Fibroblast of lung (primary cell): ENCODE measurements at regions not wholly inside any gene's neighbourhood (a gene's known extent, or its start where the extent isn't known, plus 50 kb on each side); places are given as distances from the start of the nearest gene placed in this dataset.

Source experiments
- DNase-seq, 2 donors: peaks; one replicate each; pipeline versions ENCODE4 v3.0.0 to v3.0.0-alpha.2; 2010; ENCODE audit warnings: low read depth in 2 of 2
- H2AFZ ChIP-seq: 2 replicates; pipeline ENCODE4 v1.5.1; 2012; ENCODE audit warnings: low read length, control low read depth, inconsistent platforms
- H3K27ac ChIP-seq: 2 replicates; pipeline ENCODE4 v1.5.1; 2011; ENCODE audit warnings: low read length, control low read depth; ENCODE audit not compliant: insufficient read depth
- H3K27me3 ChIP-seq: 2 replicates; pipeline ENCODE4 v1.5.1; 2011; ENCODE audit warnings: mild to moderate bottlenecking, low read length; ENCODE audit not compliant: control insufficient read depth, insufficient read depth
- H3K36me3 ChIP-seq: 2 replicates; pipeline ENCODE4 v1.5.1; 2011; ENCODE audit warnings: low read length; ENCODE audit not compliant: control insufficient read depth, insufficient read depth
- H3K4me1 ChIP-seq: 2 replicates; pipeline ENCODE4 v1.5.1; 2011; ENCODE audit warnings: low read length; ENCODE audit not compliant: control insufficient read depth, insufficient read depth; ENCODE audit errors: extremely low read depth
- H3K4me2 ChIP-seq: 2 replicates; pipeline ENCODE4 v1.5.1; 2011; ENCODE audit warnings: low read length, control low read depth; ENCODE audit not compliant: insufficient read depth; ENCODE audit errors: extremely low read depth
- H3K4me3 ChIP-seq, 4 experiments: fragments of 200-600 bp in 1 of 4; sonication (generic) in 1 of 4; replicated peaks in 1 of 4; 2 replicates each; pipeline ENCODE4 v1.5.1; 2011 to 2016; ENCODE audit warnings: low read length in 4 of 4, low read depth in 3 of 4, mild to moderate bottlenecking in 3 of 4, control low read depth in 2 of 4, inconsistent platforms in 1 of 4, mixed read lengths in 1 of 4; ENCODE audit not compliant: insufficient read depth in 1 of 4; ENCODE audit errors: control extremely low read depth in 1 of 4
- H3K79me2 ChIP-seq: 2 replicates; pipeline ENCODE4 v1.5.1; 2012; ENCODE audit warnings: mild to moderate bottlenecking, low read length, inconsistent platforms; ENCODE audit not compliant: control insufficient read depth, insufficient read depth
- H3K9ac ChIP-seq: 2 replicates; pipeline ENCODE4 v1.5.1; 2011; ENCODE audit warnings: mild to moderate bottlenecking, low read length, control low read depth; ENCODE audit not compliant: insufficient read depth
- H3K9me3 ChIP-seq: 2 replicates; pipeline ENCODE4 v1.5.1; 2012; ENCODE audit warnings: low read depth, low read length; ENCODE audit not compliant: control insufficient read depth, insufficient read depth
- H4K20me1 ChIP-seq: 2 replicates; pipeline ENCODE4 v1.5.1; 2011; ENCODE audit warnings: low read length; ENCODE audit not compliant: control insufficient read depth, insufficient read depth; ENCODE audit errors: extremely low read depth
- CTCF ChIP-seq, 2 donors: IDR thresholded peaks in 1 of 2; conservative IDR thresholded peaks in 1 of 2; 1 replicate in 1 of 2; 2 replicates in 1 of 2; pipeline ENCODE4 v1.5.1; 2011 to 2012; ENCODE audit warnings: low read length in 2 of 2, control low read depth in 1 of 2, inconsistent platforms in 1 of 2, low read depth in 1 of 2, mild to moderate bottlenecking in 1 of 2
- EZH2 ChIP-seq: IDR thresholded peaks from 2 replicates; pipeline ENCODE4 v1.5.1; 2012; ENCODE audit warnings: low read length, control low read depth, mild to moderate bottlenecking; ENCODE audit errors: missing control alignments

GRCh38 chr5:103800741-103801495, 238.3 kb upstream of the NUDT12 start:
- H3K36me3 ChIP-seq = no peaks in the 10 kb centered on the region
- no peak overlapping the region for H3K27ac ChIP-seq
- no peak overlapping the region for H3K4me3 ChIP-seq
- H3K79me2 ChIP-seq = no peaks in the 10 kb centered on the region
- H3K9ac ChIP-seq = no peak overlapping the region
- no peaks in the 10 kb centered on the region for H3K4me1 ChIP-seq
- no peaks in the 10 kb centered on the region for H3K9me3 ChIP-seq
- H4K20me1 ChIP-seq = no peaks in the 10 kb centered on the region
- H3K4me2 ChIP-seq = no peak overlapping the region
- TF ChIP-seq CTCF (conservative IDR thresholded peaks at IDR 0.05 in 1 of 2, IDR thresholded peaks at IDR 0.05 in 1 of 2; ENCODE audit: low read depth in 1 of 2, low read length in 2 of 2) (no peak), EZH2 (no peak)
- no peak overlapping the region for H2AFZ ChIP-seq
- H3K27me3 ChIP-seq = no peaks in the 10 kb centered on the region
- DNase-seq = peak; percentile 67 to 80

GRCh38 chr5:103793595-103794182, 231.1 kb upstream of the NUDT12 start:
- Histone ChIP-seq H3K27ac (no peak overlapping the region), H3K4me1 (no peaks in the 10 kb centered on the region), H3K9ac (no peak overlapping the region), H2AFZ (no peak overlapping the region), H3K36me3 (no peaks in the 10 kb centered on the region), H4K20me1 (no peaks in the 10 kb centered on the region), H3K4me2 (no peak overlapping the region), H3K79me2 (no peaks in the 10 kb centered on the region), H3K9me3 (no peaks in the 10 kb centered on the region), H3K27me3 (no peaks in the 10 kb centered on the region), H3K4me3 (no peak overlapping the region)
- TF ChIP-seq EZH2 (no peak), CTCF (conservative IDR thresholded peaks at IDR 0.05 in 1 of 2, IDR thresholded peaks at IDR 0.05 in 1 of 2; ENCODE audit: low read depth in 1 of 2, low read length in 2 of 2) (no peak)
- no peak for DNase-seq

GRCh38 chr5:103785569-103785968, 223.0 kb upstream of the NUDT12 start:
- Histone ChIP-seq H4K20me1 (no peaks in the 10 kb centered on the region), H3K9me3 (no peaks in the 10 kb centered on the region), H2AFZ (no peak overlapping the region), H3K79me2 (no peaks in the 10 kb centered on the region), H3K4me1 (no peaks in the 10 kb centered on the region), H3K4me2 (no peak overlapping the region), H3K36me3 (no peaks in the 10 kb centered on the region), H3K27me3 (no peaks in the 10 kb centered on the region), H3K27ac (no peak overlapping the region), H3K9ac (no peak overlapping the region), H3K4me3 (no peak overlapping the region)
- TF ChIP-seq CTCF (conservative IDR thresholded peaks at IDR 0.05 in 1 of 2, IDR thresholded peaks at IDR 0.05 in 1 of 2; ENCODE audit: low read depth in 1 of 2, low read length in 2 of 2) (no peak), EZH2 (no peak)
- peak; percentile 25 to 74 for DNase-seq
